ENCODE measurements at regions not wholly inside any gene's neighbourhood (a gene's known extent, or its start where the extent isn't known, plus 50 kb on each side); places are given as distances from the start of the nearest gene placed in this dataset.

- DNase-seq, result no peak
These were observed 127.1 kb upstream of the IPO9 start for GRCh38 chr1:201701831-201702230.

More at GRCh38 chr1:201701831-201702230, 127.1 kb upstream of the IPO9 start:
- peak overlapping the region in 1 of 2 experiments; percentile 98; a peak in 1 of 4 replicates for H3K27ac ChIP-seq (ENCODE audit: low read depth in 2 of 2, low read length in 1 of 2)
- H3K9me2 ChIP-seq, result no peaks in the 10 kb centered on the region
- H2AFZ ChIP-seq (ENCODE audit: low read depth), result no peak overlapping the region
- TF ChIP-seq FOSL2 (IDR thresholded peaks at IDR 0.05; ENCODE audit: borderline replicate concordance, low read depth) (no peak), TAF1 (IDR thresholded peaks at IDR 0.05; ENCODE audit: borderline replicate concordance, low read depth, low read length) (no peak), NFIC (IDR thresholded peaks at IDR 0.05; ENCODE audit: borderline replicate concordance) (no peak), FOXM1 (IDR thresholded peaks at IDR 0.05; ENCODE audit: low read depth) (no peak), RFX5 (IDR thresholded peaks at IDR 0.05; ENCODE audit: low read length) (no peak), EZH2phosphoT487 (IDR thresholded peaks at IDR 0.05; ENCODE audit: borderline replicate concordance, low read depth) (no peak), ELF1 (IDR thresholded peaks at IDR 0.05) (no peak), NRF1 (IDR thresholded peaks at IDR 0.05; ENCODE audit: low read depth, low read length) (no peak), FOXJ3 (CRISPR knock-in tag; IDR thresholded peaks at IDR 0.05) (no peak), CHD2 (IDR thresholded peaks at IDR 0.05; ENCODE audit: low read length, partially characterized antibody) (no peak), MAX (IDR thresholded peaks at IDR 0.05; ENCODE audit: low read depth) (no peak), POLR2AphosphoS5 (IDR thresholded peaks at IDR 0.05; ENCODE audit: low read depth, low read length) (no peak), REST (IDR thresholded peaks at IDR 0.05; ENCODE audit: low read depth, low read length) (no peak), IRF3 (IDR thresholded peaks at IDR 0.05; ENCODE audit: low read depth, low read length) (no peak), MEF2A (IDR thresholded peaks at IDR 0.05; ENCODE audit: borderline replicate concordance, low read depth) (no peak), SIN3A (IDR thresholded peaks at IDR 0.05; ENCODE audit: borderline replicate concordance, low read depth, low read length) (no peak), MXI1 (IDR thresholded peaks at IDR 0.05; ENCODE audit: low read depth, low read length) (no peak), PBX3 (IDR thresholded peaks at IDR 0.05) (no peak), USF1 (IDR thresholded peaks at IDR 0.05; ENCODE audit: borderline replicate concordance, low read depth) (no peak)
- no peaks in the 10 kb centered on the region for H3K9me3 ChIP-seq
- H3K4me1 ChIP-seq (ENCODE audit: control insufficient read depth in 1 of 2, insufficient read depth in 2 of 2, low read depth in 1 of 2, low read length in 1 of 2), result peaks cover 37 to 39% of the 10 kb centered on the region in 2 experiments
- H3K9ac ChIP-seq, result no peak overlapping the region
- H3K79me2 ChIP-seq (ENCODE audit: insufficient read depth), result peaks cover 98% of the 10 kb centered on the region
- ChIA-PET POLR2A (interaction anchor here (1.2 kb wide), 1 partner anchor 52 kb away, joined by 6 read pairs; no protein-coding TSS in a partner anchor), CTCF (interaction anchor here (1.2 to 35.0 kb wide), 5 partner anchors 83 to 189 kb away, joined by 4 to 827 read pairs (median 196); partner anchors contain the start of gene NAV1)
- H3F3A ChIP-seq (replicated peaks; ENCODE audit: insufficient read depth), result peaks cover 38% of the 10 kb centered on the region
- H3K4me2 ChIP-seq, result no peak overlapping the region
- no peaks in the 10 kb centered on the region for H3K27me3 ChIP-seq (ENCODE audit: insufficient read depth)
- H3K36me3 ChIP-seq (replicated peaks in 1 of 2; ENCODE audit: control insufficient read depth in 1 of 2, insufficient read depth in 2 of 2, low read length in 1 of 2), result peaks cover 3 to 35% of the 10 kb centered on the region in 2 experiments
- WGBS (ENCODE audit: low lambda C conversion rate), result 92% methylated on average over 2 of the region's 2 CpGs
- H3K4me3 ChIP-seq (ENCODE audit: low read depth in 2 of 2, low read length in 1 of 2), result no peak overlapping the region
- peaks cover 30% of the 10 kb centered on the region for H4K20me1 ChIP-seq (ENCODE audit: insufficient read depth)
